ENCODE measurements at regions not wholly inside any gene's neighbourhood (a gene's known extent, or its start where the extent isn't known, plus 50 kb on each side); places are given as distances from the start of the nearest gene placed in this dataset.
"Not testable (repeated sequence)": the region's sequence is repeated elsewhere in the genome, so short reads cannot be mapped to it uniquely, and the experiment has no call there.

DNA sequence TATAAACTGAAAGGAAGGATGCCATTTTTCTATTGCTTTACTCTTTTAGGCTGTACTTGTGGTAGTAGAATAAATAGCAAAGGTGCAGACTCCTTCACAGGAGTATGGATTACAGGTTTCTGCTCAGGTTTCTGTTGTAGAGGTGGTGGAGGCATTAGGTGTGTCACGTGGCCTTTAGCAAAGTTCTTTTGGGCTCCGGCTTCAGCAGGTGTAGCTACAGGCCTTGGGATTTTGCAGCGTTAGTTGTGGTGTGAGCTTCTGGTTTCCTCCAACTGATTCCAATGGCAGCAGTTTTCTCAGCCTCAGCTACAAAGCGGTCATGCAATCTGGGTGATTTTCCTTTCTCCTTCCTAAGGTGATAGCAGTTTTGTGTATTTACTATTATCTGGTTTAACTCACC is 255.8 kb upstream of the GK2 start:
- intact Hi-C loops (cut with micrococcal nuclease): no loop called here

DNA sequence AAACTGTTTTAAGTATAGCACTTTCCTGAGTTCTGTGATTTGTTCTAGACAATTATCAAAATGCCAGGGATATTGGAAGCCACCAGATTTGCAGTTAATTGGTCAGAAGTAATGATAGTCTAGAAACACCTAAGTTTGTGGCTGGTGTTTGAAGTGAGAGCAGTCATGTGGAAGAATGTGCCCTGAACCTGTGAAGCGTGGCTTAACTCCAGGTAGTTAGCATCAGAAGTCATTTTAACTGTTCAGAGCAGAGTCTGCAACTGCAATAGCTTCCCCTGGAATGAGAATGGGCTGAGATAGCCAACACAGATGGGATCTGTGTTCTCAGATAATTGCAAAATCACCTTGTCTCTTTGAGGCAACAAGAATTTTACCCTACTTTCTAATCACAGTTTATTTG is 255.1 kb upstream of the GK2 start:
- intact Hi-C loops (cut with micrococcal nuclease): no loop called here

DNA sequence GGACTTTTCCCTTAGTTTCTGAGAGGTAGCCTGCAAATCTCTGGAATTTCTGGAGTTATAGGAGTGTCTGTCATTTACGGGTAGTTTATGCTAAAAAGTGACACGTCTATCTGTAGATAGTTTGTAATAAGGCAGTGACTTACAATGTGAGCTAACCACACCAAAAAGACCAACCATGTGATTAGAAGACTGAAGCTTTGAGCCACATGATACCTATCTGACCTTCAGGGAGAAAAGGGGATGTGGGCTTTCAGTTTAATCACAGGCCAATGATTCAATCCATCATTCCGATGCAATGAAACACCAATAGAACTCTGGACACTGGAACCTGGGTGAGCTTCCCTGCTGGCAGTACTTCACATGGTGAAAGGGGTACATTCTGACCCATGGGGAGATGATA is 254.6 kb upstream of the GK2 start:
- intact Hi-C loops (cut with micrococcal nuclease): no loop called here

DNA sequence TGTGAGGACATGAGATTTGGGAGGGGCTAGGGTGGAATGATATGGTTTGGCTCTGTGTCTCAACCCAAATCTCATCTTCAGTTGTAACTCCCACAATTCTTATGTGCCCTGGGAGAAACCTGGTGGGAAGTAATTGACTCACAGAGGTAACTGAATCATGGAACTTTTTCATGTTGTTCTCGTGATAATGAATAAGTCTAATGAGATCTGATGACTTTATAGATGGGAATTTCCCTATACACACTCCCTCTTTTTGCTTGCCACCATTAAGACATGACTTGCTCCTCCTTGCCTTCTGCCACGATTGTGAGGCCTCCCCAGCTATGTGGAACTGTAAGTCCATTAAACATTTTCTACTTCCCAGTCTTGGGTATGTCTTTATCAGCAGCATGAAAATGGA is 253.2 kb upstream of the GK2 start:
- intact Hi-C loops (cut with micrococcal nuclease): no loop called here

DNA sequence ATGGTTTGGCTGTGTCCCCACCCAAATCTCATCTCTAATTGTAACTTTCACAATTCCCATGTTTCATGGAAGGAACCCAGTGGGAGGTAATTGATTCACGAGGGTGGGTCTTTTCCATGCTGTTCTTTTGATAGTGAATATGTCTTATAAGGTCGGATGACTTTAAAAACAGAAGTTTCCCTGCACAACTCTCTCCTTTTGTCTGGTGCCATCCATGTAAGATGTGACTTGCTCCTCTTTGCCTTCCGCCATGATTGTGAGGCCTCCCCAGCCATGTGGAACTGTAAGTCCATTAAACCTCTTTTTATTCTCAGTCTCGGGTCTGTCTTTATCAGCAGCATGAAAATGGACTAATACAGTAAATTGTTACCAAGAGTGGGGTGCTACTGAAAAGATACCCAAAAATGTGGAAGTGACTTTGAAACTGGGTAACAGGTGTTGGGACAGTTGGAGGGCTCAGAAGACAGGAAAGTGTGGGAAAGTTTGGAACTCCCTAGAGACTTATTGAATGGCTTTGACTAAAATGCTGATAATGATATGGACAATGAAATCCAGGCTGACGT is 251.4 kb upstream of the GK2 start:
- intact Hi-C loops (cut with micrococcal nuclease): not testable (repeated sequence)

DNA sequence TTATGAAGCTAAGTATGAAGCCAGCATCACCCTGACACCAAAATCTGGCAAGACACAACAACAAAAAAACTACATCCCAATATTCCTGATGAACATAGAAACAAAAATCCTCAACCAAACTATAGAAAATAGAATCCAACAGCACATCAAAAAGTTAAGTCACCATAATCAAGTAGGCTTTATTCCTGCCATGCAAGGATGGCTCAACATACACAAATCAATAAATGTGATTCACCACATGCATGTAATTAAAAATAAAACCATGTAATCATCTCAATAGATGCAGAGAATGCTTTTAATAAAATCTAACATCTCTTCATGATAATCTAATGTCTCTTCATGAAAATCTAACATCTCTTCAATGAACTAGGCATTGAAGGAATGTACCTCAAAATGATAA is 249.4 kb upstream of the GK2 start:
- intact Hi-C loops (cut with micrococcal nuclease): no loop called here

DNA sequence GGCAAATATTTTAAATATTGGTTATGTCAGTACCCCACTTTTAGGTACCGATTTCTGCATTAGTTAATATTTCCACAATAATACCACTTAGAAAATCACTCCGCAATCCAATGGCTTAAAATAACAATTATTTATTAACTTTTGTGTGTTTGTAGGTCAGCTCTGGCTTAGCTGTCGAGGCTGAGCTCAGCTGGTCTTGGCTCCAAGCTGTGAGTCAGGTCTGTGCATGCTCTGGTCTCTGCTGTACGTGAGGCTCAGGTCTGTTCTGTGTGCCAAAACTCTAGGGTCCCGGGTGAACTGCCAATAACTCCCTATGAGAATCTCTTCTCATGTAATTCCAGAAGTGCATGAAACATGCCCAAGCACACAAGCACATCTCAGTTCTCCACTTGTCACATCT is 245.8 kb upstream of the GK2 start:
- intact Hi-C loops (cut with micrococcal nuclease): no loop called here

DNA sequence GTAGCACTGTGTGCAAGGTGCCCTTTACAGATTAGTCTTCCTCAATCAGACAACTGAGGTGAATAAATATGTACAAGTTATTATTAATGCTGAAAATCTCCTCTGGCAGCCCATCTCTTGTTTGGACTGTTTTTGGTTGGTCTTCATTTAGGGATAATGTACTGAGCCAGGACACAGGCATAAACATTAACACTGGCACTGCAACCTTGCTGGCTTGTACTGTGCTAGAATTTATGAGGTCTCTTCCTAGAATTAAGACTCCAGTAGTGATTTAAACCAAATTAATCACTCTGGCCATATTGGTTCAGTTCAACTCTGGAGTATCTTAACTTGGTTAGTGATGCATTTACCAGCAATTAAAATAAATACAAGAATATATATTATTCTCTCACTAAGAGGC is 244.7 kb upstream of the GK2 start:
- intact Hi-C loops (cut with micrococcal nuclease): no loop called here

DNA sequence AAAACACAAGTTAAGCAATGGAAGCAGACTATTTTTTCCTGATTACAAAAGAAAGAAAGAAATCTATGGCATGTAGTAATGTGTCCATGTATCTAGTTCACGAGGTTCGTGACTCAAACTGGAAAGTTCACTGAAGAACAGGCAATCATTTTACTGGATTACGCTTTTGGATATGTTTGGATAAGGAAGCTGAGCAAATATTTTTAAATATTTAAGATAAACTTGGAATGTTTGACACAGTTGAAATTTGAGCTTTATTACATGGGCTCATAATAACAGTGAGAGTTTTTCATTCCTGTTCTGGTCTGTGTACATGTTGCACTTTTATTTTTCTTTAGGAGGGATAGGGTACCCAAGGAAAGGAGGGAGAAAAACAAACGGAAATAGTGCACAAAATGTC is 244.2 kb upstream of the GK2 start:
- intact Hi-C loops (cut with micrococcal nuclease): no loop called here

DNA sequence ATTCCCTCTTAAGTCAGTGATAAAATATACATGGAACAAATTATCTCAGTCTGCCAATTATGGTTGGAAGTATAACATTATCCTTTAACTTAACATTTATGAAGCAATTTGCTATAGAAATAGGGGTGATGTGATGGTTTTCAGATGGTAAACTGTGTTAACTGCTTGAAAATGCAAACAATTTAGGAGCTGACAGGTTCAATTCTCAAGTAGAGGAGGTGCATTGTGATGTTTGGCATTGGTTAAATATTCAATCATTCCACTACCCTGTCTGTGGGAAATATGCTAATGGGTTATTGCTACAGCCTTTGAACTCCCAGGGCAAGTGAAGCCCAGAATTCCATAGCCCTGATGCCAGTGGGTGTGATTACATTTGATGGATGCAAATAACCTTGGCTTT is 243.4 kb upstream of the GK2 start:
- intact Hi-C loops (cut with micrococcal nuclease): no loop called here

DNA sequence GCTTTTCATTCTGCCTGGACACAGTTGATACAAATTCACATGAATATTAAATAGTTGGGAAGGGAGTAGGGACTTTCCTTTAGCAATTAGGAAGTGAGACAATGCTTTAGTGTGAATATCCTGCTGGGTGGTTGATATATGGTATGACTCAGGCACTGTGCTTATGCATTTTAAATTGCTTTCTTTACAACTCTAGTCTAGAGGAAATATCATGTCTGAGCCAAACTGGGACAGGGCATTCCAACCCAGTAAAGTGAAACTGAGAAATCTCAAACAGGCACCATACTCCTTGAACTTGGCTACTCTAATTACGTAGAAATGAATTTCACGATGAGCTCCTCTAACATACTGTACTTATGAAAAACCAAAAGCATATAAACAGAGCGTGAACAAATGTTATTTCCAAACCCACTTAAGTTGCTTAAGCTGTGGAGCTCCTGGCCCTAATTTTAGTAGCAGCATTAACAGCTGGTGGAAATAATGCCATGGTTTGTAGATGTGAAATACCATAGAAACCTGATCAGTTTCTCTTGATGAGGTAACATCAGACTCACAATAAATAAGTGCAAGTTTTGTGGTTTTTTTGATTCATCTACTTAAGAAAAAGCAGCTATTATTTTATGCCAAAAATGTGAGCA is 242.9 kb upstream of the GK2 start:
- intact Hi-C loops (cut with micrococcal nuclease): no loop called here

DNA sequence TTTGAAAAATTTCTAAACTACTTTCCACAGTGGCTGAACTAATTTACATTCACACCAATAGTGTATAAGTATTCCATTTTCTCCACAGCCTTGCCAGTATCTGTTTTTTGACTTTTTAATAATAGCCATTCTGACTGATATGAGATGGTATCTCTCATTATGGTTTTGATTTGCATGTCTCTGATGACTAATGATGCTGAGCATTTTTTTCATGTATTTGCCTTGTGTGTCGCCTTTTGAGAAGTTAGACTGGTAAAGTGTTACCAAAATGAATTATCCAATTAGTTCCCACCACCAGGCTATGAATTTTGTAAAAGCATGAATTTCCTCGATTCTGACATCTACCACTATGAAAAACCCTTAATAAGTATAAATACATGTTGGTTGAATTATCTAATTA is 242.2 kb upstream of the GK2 start:
- intact Hi-C loops (cut with micrococcal nuclease): no loop called here

DNA sequence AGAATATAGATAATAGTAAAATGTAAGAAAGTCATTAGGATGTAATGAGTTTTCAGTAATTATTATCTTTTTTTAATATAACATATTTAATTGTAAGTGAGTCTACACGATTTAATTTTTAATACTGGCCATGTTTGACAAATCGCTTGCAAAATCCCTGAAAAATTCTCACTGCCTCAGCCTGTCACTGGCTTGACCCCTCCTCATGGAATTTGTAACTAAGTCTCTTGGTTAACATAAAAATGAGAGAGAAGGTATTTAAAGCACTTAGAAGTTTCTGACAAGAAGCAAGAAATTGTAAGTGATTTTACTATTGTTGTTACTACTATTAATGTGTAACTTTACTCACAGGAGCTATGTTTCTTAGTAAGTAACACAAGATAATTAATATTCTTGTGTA is 237.9 kb upstream of the GK2 start:
- intact Hi-C loops (cut with micrococcal nuclease): no loop called here

DNA sequence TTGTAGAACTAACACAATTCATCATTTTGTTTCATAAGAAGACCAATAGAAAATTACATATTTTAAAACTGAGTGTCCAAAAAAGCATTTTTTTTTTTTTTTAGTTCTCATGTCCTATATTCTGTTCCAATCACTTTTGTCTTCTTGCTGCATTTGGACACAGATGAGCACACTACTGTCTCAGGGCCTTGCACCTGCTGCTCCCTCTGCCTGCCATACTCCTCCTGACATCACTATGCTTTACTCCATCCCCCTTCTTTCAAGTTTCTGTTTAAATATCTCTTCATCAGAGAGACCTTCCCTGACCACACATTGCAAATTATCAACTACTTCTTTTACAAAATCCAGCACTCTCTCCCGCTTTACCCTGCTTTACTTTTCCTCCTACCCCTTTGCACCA is 230.7 kb upstream of the GK2 start:
- intact Hi-C loops (cut with micrococcal nuclease): no loop called here

DNA sequence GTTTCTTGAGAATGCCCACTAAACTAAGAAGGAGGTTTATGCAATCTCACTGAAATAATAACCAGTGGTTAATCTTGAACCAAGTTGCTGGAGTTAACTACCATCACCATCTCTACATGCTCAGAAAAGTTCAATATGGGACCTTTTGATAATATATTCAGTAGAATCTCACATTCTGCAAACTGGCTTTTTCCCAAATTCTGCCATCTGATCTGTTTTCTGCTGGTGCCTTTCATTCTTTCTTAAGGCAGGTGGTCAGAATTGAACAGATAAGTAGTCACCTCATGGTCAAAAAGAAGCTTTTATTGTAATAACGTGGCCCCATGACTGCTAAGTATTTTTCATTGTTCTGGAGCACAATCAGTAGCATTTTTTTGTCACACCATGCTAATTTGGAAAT is 229.0 kb upstream of the GK2 start:
- intact Hi-C loops (cut with micrococcal nuclease): no loop called here

DNA sequence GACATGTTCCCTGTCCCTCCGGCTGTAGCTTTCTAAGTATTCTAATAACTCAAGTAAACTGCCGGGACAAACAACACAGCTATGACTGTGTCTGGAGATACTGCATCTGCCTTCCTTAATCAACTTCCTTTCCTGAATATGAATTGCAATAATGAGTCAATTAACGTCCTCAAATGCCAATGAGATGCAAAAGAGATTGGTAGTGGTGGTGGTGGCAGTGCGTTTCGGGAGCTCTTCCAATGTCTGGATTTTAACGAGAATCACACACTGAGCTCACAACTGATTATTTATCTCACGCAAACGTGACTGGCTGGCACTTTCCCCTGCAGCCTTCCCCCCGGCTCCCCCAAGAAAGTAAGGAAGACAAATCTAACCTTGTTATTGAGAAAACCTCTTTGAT is 226.1 kb upstream of the GK2 start:
- intact Hi-C loops (cut with micrococcal nuclease): no loop called here

DNA sequence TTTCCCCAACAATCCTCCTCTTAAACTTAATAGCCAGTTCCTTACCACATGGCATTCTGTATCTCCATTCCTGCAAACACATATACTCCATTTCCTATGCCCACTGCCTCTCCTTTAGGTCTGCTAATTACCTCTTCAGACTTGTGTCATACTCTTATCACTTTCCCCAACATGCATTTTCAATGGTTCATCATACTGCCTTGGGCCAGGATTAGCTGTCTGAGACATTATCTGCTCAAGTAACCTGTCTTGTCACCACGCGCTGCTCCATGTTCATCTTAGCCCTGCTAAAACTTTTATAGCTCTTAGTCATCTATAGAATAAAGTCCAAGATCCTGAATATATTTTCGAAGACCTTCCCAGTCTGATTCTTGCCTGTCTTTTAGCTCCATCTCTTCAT is 224.1 kb upstream of the GK2 start:
- intact Hi-C loops (cut with micrococcal nuclease): no loop called here

DNA sequence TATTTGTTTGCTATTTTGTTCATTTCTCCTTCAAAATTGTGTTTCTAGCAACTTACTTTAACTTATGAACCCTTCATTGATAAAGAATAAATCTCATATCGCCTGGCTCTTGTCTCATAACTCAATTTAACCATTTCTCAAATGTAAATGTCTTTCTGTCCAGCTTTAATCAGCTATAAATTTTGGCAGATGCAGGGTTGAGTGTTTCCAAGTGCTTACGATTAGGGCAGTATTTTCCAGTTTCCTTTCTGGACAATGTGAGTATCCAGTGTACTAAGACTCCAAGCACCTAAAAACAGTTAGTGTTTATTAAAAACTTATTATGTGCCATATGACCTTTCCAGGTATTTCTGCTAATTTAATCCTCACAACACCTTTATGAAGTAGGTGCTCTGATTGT is 218.6 kb upstream of the GK2 start:
- intact Hi-C loops (cut with micrococcal nuclease): no loop called here

DNA sequence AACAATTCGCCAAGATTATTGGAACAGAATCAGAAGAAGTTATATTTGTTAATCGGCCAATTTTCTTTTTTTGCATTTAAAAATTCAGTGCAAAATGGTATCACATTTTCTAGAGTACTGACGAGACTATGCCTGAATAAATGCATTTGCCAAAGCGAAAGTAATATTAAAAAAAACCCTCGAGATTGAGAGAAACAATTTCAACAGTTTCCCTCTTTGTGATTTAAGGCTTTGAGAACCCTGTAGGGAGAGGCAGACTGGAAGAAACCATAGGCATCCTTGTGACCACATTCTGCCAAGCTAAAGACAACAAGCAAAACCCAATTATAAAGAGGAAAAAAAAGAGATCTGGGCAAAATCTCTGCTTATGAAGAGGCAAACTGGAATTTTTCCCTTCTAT is 218.1 kb upstream of the GK2 start:
- intact Hi-C loops (cut with micrococcal nuclease): no loop called here

DNA sequence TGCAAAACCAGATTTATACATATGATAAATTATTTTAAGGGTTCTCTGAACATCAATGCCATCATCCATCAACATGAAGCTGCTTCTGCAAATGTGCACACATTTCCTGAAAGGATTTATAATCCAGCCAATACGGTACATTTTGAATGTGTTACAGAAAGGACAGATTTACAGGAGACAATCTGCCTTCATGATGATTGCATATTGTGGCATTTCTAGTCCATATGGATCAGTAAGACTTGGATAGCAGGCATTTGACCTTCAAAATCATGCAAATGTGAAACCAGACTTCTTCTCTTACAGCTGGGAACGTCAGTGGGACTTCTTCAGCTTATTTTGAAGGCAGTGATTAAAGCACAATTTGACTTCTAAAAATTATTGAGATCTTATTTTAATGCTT is 217.3 kb upstream of the GK2 start:
- intact Hi-C loops (cut with micrococcal nuclease): no loop called here

DNA sequence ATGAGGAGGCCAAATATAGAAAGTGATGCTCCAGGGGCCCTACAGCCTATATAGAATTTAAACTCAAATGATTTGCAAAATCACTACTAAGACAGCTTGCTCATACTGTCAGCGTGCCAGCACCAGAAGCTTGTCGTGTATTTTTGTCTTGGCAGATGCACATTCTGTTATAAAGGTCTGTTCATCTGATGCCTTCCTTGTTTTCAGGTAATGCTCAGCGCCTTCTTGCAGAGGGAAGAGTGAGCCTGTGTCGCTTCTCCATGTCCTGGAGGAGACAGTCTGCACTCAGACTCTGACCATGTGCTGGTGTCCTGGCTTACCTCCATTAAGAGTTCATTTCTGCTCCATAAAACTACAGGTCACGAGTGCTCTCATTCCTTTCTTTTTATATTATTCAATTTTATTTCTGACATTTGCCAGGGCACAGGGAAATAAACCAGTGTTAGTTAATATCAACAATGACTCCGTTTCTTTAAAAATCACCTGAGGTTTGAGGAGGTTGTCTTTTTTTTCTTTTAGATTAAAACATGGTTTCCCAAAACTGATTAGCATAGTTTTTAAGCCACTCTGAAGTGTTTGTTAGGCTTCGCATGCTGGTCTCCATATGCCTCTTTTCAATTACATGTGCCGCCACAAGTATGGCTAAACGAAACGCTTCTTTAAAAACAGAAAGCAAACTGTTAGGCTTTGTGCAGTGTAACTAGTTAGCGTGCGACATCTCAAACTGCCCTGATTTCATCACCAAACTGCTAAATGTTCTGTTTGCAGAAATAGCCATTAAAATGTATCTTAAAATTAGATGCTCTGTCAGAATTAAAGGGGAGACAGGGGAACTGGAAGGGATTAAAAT is 215.2 kb upstream of the GK2 start:
- intact Hi-C loops (cut with micrococcal nuclease): no loop called here

DNA sequence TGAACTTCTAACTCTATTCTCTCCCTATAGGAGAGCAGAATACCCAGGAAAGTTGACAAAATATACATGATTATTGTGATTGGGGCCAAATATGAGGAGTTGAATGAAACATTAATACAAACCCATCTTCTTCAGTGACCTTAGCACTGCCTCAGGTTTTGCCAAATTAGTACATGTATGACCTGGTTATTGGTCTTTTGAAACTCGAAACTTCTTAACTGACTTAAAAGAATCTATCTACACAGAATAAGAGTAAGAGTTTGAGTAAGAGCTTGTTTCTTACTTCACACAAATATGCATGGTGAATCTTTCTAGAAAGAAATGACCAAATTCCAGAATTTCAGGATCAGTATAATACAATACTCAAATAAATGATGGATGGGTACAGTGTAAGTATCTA is 213.0 kb upstream of the GK2 start:
- intact Hi-C loops (cut with micrococcal nuclease): no loop called here

DNA sequence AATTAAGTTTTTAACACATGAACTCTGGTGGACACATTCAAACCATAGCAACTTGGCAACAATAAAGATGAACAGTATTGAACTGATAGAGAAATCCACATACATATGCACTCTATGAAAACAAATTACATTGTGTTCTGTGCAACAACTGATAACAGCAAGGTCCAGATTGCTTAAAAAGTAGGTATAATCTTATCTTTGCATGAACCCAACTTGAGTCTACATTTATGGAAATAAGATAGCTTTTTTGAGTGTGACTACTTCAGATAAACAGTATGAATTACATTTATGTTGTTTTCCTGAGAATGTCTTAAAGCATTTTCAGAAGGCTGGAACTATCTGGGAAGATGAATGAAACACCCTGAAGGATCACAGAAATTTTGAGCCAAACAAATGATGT is 212.6 kb upstream of the GK2 start:
- intact Hi-C loops (cut with micrococcal nuclease): no loop called here

Data from T-helper 1 cell treated with Interleukin-12 subunit alpha and Interleukin-12 subunit beta and Interleukin-4 antibody, amounts not matched to agents 30 ng/mL and 1 ng/mL, for 36 hours (primary cell).